ENCODE measurements at regions not wholly inside any gene's neighbourhood (a gene's known extent, or its start where the extent isn't known, plus 50 kb on each side); places are given as distances from the start of the nearest gene placed in this dataset.

GRCh38 chr2:67534745-67535144 lies 137.6 kb downstream of the ETAA1 start:
- no peak overlapping the region for H3K4me3 ChIP-seq
- ATAC-seq (no peak), DNase-seq (no peak)
- intact Hi-C loops (cut with DNase I), result no loop called here
- no peaks in the 10 kb centered on the region for H3K27me3 ChIP-seq
- 26 to 32% methylated on average over 1 of the region's 1 CpG for WGBS, 2 donors
- H3K27ac ChIP-seq, result no peak overlapping the region
- TF ChIP-seq CTCF (IDR thresholded peaks at IDR 0.05) (no peak), POLR2A (IDR thresholded peaks at IDR 0.05) (no peak)
- H3K36me3 ChIP-seq (replicated peaks in 1 of 2; ENCODE audit: insufficient read depth in 1 of 2, low read depth in 2 of 2), result no peaks in the 10 kb centered on the region
- H3K4me1 ChIP-seq, result no peaks in the 10 kb centered on the region
- no peaks in the 10 kb centered on the region for H3K9me3 ChIP-seq

- TF ChIP-seq POLR2A (IDR thresholded peaks at IDR 0.05), result no peak
- TF ChIP-seq CTCF (IDR thresholded peaks at IDR 0.05), result no peak
- no peaks in the 10 kb centered on the region for H3K27me3 ChIP-seq
- no peak for ATAC-seq
- H3K36me3 ChIP-seq (replicated peaks in 1 of 2; ENCODE audit: insufficient read depth in 1 of 2, low read depth in 2 of 2), result no peaks in the 10 kb centered on the region
- no peak for DNase-seq
- intact Hi-C loops (cut with DNase I), result no loop called here
- no peaks in the 10 kb centered on the region for H3K9me3 ChIP-seq
- WGBS, 2 donors, result 54 to 73% methylated on average over 1 of the region's 1 CpG
- H3K4me1 ChIP-seq, result no peaks in the 10 kb centered on the region
- H3K27ac ChIP-seq, result no peak overlapping the region
- no peak overlapping the region for H3K4me3 ChIP-seq
These were observed 143.8 kb downstream of the ETAA1 start for GRCh38 chr2:67540962-67541361.

GRCh38 chr2:67544286-67544685 lies 147.2 kb downstream of the ETAA1 start:
- no peaks in the 10 kb centered on the region for H3K9me3 ChIP-seq
- intact Hi-C loops (cut with DNase I), result no loop called here
- H3K36me3 ChIP-seq (replicated peaks in 1 of 2; ENCODE audit: insufficient read depth in 1 of 2, low read depth in 2 of 2), result no peaks in the 10 kb centered on the region
- H3K4me1 ChIP-seq, result no peaks in the 10 kb centered on the region
- 50 to 79% methylated on average over 2 of the region's 2 CpGs for WGBS, 2 donors
- DNase-seq (no peak), ATAC-seq (no peak)
- no peak overlapping the region for H3K4me3 ChIP-seq
- TF ChIP-seq POLR2A (IDR thresholded peaks at IDR 0.05) (no peak), CTCF (IDR thresholded peaks at IDR 0.05) (no peak)
- no peak overlapping the region for H3K27ac ChIP-seq
- no peaks in the 10 kb centered on the region for H3K27me3 ChIP-seq

- intact Hi-C loops (cut with DNase I), result no loop called here
- DNase-seq, result no peak
- TF ChIP-seq CTCF (IDR thresholded peaks at IDR 0.05) (no peak), POLR2A (IDR thresholded peaks at IDR 0.05) (no peak)
- no peaks in the 10 kb centered on the region for H3K9me3 ChIP-seq
- no peaks in the 10 kb centered on the region for H3K27me3 ChIP-seq
- H3K36me3 ChIP-seq (replicated peaks in 1 of 2; ENCODE audit: insufficient read depth in 1 of 2, low read depth in 2 of 2), result no peaks in the 10 kb centered on the region
- H3K27ac ChIP-seq, result no peak overlapping the region
- WGBS, 2 donors, result 69 to 76% methylated on average over 5 of the region's 5 CpGs
- no peaks in the 10 kb centered on the region for H3K4me1 ChIP-seq
- H3K4me3 ChIP-seq, result no peak overlapping the region
- ATAC-seq, result no peak
These were observed 151.4 kb downstream of the ETAA1 start for GRCh38 chr2:67548317-67549201.

GRCh38 chr2:67559156-67559555 lies 162.0 kb downstream of the ETAA1 start:
- Histone ChIP-seq H3K4me1 (peaks cover 33% of the 10 kb centered on the region), H3K9me3 (no peaks in the 10 kb centered on the region), H3K36me3 (replicated peaks in 1 of 2; ENCODE audit: insufficient read depth in 1 of 2, low read depth in 2 of 2) (no peaks in the 10 kb centered on the region), H3K27me3 (no peaks in the 10 kb centered on the region), H3K4me3 (no peak overlapping the region), H3K27ac (no peak overlapping the region)
- ATAC-seq (no peak), DNase-seq (no peak)
- 91 to 93% methylated on average over 3 of the region's 3 CpGs for WGBS, 2 donors
- intact Hi-C loops (cut with DNase I), result no loop called here
- no peak for TF ChIP-seq CTCF (IDR thresholded peaks at IDR 0.05)

Data from body of pancreas (tissue), 4 donors.